NCI-H2171 (cell line): ENCODE measurements at regions not wholly inside any gene's neighbourhood (a gene's known extent, or its start where the extent isn't known, plus 50 kb on each side); places are given as distances from the start of the nearest gene placed in this dataset.

Source experiments
- DNase-seq: peaks from one replicate; lab custom pipeline; 2025; lab: John Stamatoyannopoulos, UW

GRCh38 chr5:112625689-112626438 lies 111.8 kb upstream of the APC start:
- no peak for DNase-seq

GRCh38 chr5:112626715-112627114 lies 111.0 kb upstream of the APC start:
- DNase-seq = no peak

GRCh38 chr5:112628214-112628980 lies 109.3 kb upstream of the APC start:
- DNase-seq = no peak

- DNase-seq = no peak
Measured at GRCh38 chr5:112630246-112631009, 107.3 kb upstream of the APC start.

GRCh38 chr5:112634166-112634565 lies 103.5 kb upstream of the APC start:
- DNase-seq = no peak

- no peak for DNase-seq
Measured at GRCh38 chr5:112634796-112635195, 102.9 kb upstream of the APC start.

GRCh38 chr5:112635276-112635675 lies 102.4 kb upstream of the APC start:
- no peak for DNase-seq

- DNase-seq = no peak
Measured at GRCh38 chr5:112635771-112636731, 101.6 kb upstream of the APC start.

- DNase-seq = no peak
Measured at GRCh38 chr5:112636751-112637150, 100.9 kb upstream of the APC start.

GRCh38 chr5:112637343-112637742 lies 100.3 kb upstream of the APC start:
- DNase-seq = no peak

GRCh38 chr5:112640546-112640945 lies 97.1 kb upstream of the APC start:
- DNase-seq = no peak

GRCh38 chr5:112641515-112642110 lies 96.1 kb upstream of the APC start:
- no peak for DNase-seq

GRCh38 chr5:112642885-112643284 lies 94.8 kb upstream of the APC start:
- DNase-seq = no peak

- no peak for DNase-seq
Measured at GRCh38 chr5:112643339-112643971, 94.2 kb upstream of the APC start.

- no peak for DNase-seq
Measured at GRCh38 chr5:112646139-112646936, 91.3 kb upstream of the APC start.

- no peak for DNase-seq
Measured at GRCh38 chr5:112647428-112647827, 90.3 kb upstream of the APC start.

GRCh38 chr5:112648264-112648663 lies 89.4 kb upstream of the APC start:
- DNase-seq = no peak

GRCh38 chr5:112649882-112650281 lies 87.8 kb upstream of the APC start:
- DNase-seq = no peak

GRCh38 chr5:112653638-112654205 lies 84.0 kb upstream of the APC start:
- no peak for DNase-seq

- no peak for DNase-seq
Measured at GRCh38 chr5:112655513-112655912, 82.2 kb upstream of the APC start.
